Lower lobe of right lung (tissue), 2 donors: ENCODE measurements at regions not wholly inside any gene's neighbourhood (a gene's known extent, or its start where the extent isn't known, plus 50 kb on each side); places are given as distances from the start of the nearest gene placed in this dataset.

Source experiments
- ATAC-seq, 2 donors: fragments of 200-7000 bp; cut with Tn5 transposase; one replicate each; pipeline ENCODE4 v1.9.1; 2020 to 2022; ENCODE audit warnings: mild to moderate bottlenecking in 2 of 2, moderate library complexity in 2 of 2
- DNase-seq: peaks from one replicate; pipeline ENCODE4 v3.0.0-alpha.2; 2020
- H3K27ac ChIP-seq: fragments of 200-600 bp; one replicate; pipeline ENCODE4 v1.8.0; 2022
- H3K27me3 ChIP-seq: fragments of 200-600 bp; one replicate; pipeline ENCODE4 v1.8.0; 2022; ENCODE audit warnings: low read depth
- H3K36me3 ChIP-seq: fragments of 200-600 bp; one replicate; pipeline ENCODE4 v1.8.0; 2022; ENCODE audit warnings: mild to moderate bottlenecking
- H3K4me1 ChIP-seq: fragments of 200-600 bp; one replicate; pipeline ENCODE4 v1.8.0; 2022
- H3K4me3 ChIP-seq: fragments of 200-600 bp; one replicate; pipeline ENCODE4 v1.8.0; 2022; ENCODE audit warnings: mild to moderate bottlenecking
- H3K9me3 ChIP-seq: fragments of 200-600 bp; one replicate; pipeline ENCODE4 v1.8.0; 2022
- CTCF ChIP-seq: fragments of 200-600 bp; IDR thresholded peaks from one replicate; pipeline ENCODE4 v1.8.0; 2022; ENCODE audit warnings: antibody characterized with exemption, mild to moderate bottlenecking
- intact Hi-C: fragments of 100-400 bp; cut with DNase I; formaldehyde crosslinking; loops from one replicate; pipeline ENCODE4 v1.11.0; 2022
- donor health status: DM: no; HTN: yes; CAD: no; lungs with severe emphysema.

- ATAC-seq, result no peak
- intact Hi-C loops, result no loop called here
- Histone ChIP-seq H3K27ac (no peak overlapping the region), H3K9me3 (no peaks in the 10 kb centered on the region), H3K4me1 (no peaks in the 10 kb centered on the region), H3K4me3 (no peak overlapping the region), H3K36me3 (no peaks in the 10 kb centered on the region), H3K27me3 (no peaks in the 10 kb centered on the region)
- no peak for DNase-seq
- no peak for TF ChIP-seq CTCF
Observed at GRCh38 chr5:14959399-14960119, 88.0 kb upstream of the ANKH start.

- no peaks in the 10 kb centered on the region for H3K36me3 ChIP-seq
- no peaks in the 10 kb centered on the region for H3K4me1 ChIP-seq
- no peak for DNase-seq
- TF ChIP-seq CTCF, result no peak
- ATAC-seq, result no peak
- H3K4me3 ChIP-seq, result no peak overlapping the region
- no peaks in the 10 kb centered on the region for H3K9me3 ChIP-seq
- intact Hi-C loops, result no loop called here
- no peaks in the 10 kb centered on the region for H3K27me3 ChIP-seq
- H3K27ac ChIP-seq, result no peak overlapping the region
Observed at GRCh38 chr5:14958188-14958587, 86.6 kb upstream of the ANKH start.

GRCh38 chr5:14956423-14957046 lies 85.0 kb upstream of the ANKH start:
- ATAC-seq (no peak), DNase-seq (no peak)
- intact Hi-C loops, result no loop called here
- Histone ChIP-seq H3K4me1 (no peaks in the 10 kb centered on the region), H3K36me3 (no peaks in the 10 kb centered on the region), H3K27me3 (no peaks in the 10 kb centered on the region), H3K27ac (no peak overlapping the region), H3K9me3 (no peaks in the 10 kb centered on the region), H3K4me3 (no peak overlapping the region)
- no peak for TF ChIP-seq CTCF

GRCh38 chr5:14954616-14955343 lies 83.2 kb upstream of the ANKH start:
- no peaks in the 10 kb centered on the region for H3K36me3 ChIP-seq
- no peak for TF ChIP-seq CTCF
- intact Hi-C loops, result no loop called here
- no peak overlapping the region for H3K4me3 ChIP-seq
- ATAC-seq, result no peak
- DNase-seq, result no peak
- no peaks in the 10 kb centered on the region for H3K27me3 ChIP-seq
- no peaks in the 10 kb centered on the region for H3K4me1 ChIP-seq
- H3K27ac ChIP-seq, result no peak overlapping the region
- no peaks in the 10 kb centered on the region for H3K9me3 ChIP-seq

GRCh38 chr5:14954216-14954615 lies 82.6 kb upstream of the ANKH start:
- Histone ChIP-seq H3K27ac (no peak overlapping the region), H3K9me3 (no peaks in the 10 kb centered on the region), H3K4me1 (no peaks in the 10 kb centered on the region), H3K27me3 (no peaks in the 10 kb centered on the region), H3K36me3 (no peaks in the 10 kb centered on the region), H3K4me3 (no peak overlapping the region)
- intact Hi-C loops, result no loop called here
- ATAC-seq (no peak), DNase-seq (no peak)
- no peak for TF ChIP-seq CTCF
